ENCODE measurements at regions not wholly inside any gene's neighbourhood (a gene's known extent, or its start where the extent isn't known, plus 50 kb on each side); places are given as distances from the start of the nearest gene placed in this dataset.

DNA sequence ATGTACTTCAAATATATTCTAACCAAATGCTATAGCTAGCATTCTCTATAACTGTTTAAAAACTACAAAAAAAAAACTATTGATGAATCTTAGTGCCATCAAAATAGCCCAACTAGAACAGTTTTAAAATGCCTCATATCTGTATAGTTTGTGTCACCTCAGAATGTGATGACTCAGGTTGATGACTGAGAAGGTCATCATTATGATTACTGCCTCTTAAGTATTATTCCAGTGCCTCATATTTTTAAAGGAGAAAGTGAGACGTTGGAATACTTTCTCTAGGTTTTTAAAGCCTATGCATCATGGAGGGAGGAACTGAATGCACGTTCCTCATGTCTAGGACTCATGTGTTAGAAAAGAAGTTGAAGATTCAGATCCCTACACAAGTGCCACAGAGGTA is 88.2 kb downstream of the TMA16 start:
- no peak for DNase-seq (ENCODE audit: extremely low read depth, low read depth)

DNA sequence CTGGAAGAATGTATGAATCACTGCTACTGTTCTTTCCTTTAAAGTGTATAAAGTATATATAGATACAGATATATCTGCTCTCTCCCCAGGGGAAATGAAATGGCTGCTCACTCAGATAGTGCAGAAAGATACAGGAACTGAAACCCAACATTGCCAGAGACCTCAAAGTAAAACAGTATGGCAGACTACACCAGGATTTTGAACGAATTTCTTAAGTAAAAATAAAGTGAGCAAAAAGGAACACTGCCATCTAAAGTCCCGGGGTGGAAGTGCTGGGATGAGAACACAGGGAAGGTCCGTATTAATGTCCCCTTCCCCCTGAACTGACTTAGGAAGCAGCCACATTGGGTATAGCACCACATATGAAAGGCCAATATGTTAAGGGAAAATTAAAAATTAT is 93.4 kb downstream of the TMA16 start:
- no peak for DNase-seq (ENCODE audit: extremely low read depth, low read depth)

DNA sequence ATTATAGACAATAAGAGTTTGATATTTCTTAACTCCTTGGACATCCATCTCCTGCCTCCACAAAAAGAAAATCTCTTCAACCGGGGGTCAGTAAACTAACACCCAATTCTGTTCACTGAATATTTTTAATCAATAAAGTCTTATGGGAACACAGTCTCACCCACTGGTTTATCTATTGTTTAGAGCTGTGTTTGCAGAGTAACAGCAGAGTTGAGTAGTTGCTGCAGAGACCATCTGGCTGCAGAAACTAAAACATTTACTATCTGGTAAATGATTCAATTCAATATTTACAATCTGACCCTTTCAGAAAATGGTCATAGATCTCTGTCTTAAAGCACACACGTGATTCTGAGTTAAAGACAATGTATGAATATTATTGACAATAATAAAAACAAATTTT is 94.0 kb downstream of the TMA16 start:
- DNase-seq (ENCODE audit: extremely low read depth, low read depth), result no peak

DNA sequence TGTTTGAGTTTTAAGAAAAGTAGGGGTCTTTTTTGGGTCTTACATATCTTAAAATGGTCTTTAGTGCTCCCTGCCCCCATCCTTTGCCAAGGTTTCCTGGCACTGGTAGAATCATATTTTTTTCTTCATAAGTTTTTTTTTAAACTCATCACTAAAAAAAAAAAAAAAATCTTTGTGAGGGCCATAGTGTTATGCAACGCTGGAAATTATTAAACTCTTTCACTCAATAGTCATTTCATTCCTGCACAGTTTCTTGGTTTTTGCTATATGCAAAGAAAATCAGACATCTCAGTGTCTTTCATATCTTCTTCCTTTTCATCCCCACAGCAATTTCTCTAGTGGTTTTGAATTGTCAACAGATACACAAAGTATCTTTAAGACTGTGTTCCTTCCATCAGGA is 95.6 kb downstream of the TMA16 start:
- no peak for DNase-seq (ENCODE audit: extremely low read depth, low read depth)

DNA sequence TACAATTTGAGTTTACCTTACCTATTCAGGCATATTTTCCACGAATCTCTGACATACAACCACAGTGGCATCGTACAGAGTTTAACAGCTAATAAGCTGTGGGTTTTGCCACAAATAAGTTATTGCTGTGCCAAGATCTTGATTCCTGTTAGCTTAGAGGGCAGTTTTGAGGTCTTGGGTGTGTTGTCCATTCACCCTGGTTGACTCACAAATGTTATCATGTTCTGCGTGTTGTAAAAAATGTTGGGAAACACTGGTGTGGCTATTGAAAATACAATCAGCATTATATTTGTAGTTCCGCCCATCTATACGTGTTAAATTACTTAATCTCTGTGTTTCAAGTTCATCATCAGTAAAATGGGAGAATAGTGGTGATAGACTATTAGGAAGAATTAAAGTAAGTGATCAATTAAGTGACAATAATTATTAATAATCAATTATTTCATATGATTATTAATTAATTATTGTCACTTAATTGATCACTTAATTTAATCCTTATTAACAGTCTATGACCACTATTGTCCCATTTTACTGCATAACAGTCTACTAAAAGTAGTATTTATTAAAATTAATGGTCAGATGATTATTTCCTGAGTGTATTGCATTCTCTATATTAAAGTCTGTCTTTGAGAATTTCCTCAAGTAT is 96.3 kb downstream of the TMA16 start:
- no peak for DNase-seq (ENCODE audit: extremely low read depth, low read depth)

DNA sequence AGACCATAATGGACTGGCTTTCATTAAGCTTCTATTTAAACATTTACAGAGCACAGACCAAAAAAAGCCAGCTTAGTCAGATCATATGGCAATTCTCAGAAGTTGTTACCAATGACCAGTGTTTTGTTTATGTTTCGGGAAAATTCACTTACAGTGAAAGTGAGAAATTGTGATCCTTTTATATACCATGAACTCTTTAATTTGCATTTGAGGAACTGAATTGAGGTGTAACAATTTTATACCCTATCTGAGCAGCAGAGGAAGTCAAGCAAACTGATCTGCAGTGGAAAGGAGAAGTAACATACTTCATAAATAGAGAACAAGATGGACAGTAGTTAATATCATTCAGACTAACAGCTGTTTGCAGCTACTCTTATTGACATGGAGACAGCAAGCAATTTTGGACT is 97.1 kb downstream of the TMA16 start:
- no peak for DNase-seq (ENCODE audit: extremely low read depth, low read depth)

DNA sequence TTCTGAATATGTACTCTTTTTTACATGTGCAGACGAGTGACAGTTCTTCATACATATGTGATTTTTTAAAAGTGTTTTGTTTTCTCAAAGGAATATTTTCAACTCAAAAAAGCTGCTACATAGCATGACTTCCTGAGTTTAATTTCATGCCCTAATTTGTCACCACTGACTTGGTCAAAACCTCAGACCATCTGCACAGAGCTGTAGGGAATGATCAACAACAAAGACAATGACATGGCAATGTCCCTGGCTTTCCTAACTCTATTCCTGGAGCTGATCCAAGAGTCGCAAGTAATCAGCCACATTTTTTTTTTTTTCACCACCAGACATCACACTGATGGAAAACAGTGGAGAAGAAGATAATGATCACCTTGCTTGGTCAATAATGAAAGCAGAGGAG is 97.7 kb downstream of the TMA16 start:
- DNase-seq (ENCODE audit: extremely low read depth, low read depth), result no peak

DNA sequence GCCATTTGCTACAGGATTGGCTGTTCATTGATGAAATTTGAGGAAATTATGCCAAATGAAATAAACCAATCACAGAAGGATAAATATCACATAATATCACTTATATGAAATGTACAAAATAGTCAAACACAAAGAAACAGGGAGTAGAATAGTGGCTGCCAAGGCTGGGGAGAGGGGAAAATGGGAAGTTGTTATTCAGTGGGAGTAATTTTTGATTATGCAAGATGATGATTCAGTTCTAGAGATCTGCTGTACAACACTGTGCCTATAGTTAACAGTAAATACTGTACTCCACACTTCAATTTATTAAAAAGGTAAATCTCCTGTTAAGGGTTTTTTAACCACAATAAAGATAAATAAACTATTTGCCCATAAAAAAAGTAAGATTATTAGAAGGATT is 101.1 kb downstream of the TMA16 start:
- DNase-seq (ENCODE audit: extremely low read depth, low read depth), result no peak

DNA sequence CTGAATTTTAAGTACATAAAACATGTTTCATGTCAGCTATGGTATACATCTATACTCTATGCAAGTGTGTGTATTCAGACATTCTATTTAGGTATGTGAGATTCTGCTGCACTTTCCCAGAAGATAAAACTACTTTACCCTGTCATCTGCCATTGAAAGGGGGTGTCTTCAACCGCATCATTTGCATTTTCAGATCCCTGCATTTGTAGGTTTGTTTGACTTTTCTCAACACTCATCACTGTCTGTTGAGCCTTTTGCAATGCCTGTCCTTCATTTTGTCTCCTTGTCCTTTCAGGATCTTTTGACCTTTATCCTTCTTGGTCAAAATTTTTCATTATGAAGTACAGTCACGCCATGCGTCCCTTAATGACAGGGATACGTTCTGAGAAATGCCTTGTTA is 103.5 kb downstream of the TMA16 start:
- DNase-seq (ENCODE audit: extremely low read depth, low read depth), result no peak

DNA sequence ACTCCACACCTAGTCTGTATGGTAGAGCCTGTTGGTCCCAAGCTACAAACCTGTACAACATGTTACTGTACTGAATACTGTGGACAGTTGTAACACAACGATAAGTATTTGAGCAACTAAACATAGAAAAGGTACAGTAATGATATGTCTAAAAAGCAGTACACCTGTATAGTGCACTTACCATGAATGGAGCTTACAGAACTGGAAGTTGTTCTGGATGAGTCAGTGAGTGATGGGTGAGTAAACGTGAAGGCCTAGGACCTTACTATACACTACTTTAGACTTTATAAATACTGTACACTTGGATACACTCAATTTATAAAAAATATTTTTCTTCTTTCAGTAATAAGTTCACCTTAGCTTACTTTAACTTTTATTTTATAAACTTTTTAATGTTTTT is 104.0 kb downstream of the TMA16 start:
- DNase-seq (ENCODE audit: extremely low read depth, low read depth), result no peak

DNA sequence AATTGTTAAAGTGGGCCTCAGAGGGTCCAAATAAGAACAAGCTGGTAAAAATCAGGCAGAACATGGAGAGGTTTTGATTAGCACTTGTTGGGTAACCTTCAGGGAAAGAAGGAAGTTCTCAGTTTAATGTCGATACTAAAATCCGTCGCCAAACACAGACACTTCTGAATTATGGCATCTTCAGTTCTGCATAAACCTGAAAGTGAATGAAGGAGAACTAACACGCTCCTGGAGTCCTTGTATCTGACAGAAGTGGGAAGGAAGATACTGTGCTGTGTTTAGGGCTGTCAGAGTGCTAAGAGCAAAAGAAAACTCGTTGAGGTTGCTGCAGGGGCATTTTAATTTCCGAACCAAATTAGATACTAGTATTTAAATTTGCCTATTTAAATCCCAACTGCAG is 106.2 kb downstream of the TMA16 start:
- DNase-seq (ENCODE audit: extremely low read depth, low read depth), result no peak

DNA sequence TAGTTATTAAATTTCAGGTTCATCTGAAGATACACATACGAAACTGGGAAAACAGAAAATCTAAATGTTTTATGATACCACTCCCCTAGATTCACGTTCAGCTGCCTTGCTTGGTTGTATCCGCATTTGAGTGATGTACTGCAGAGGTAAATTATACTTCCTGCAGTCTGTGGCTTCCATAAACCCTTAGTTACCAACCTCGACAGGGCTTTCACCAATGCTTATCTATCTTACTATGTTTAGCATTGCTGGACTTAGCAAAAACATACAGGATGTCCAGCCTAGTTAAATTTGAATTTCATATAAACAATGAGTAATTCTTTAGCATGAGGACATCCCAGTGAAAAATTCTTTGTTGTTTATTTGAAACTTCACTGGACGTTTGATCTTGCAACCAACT is 108.8 kb downstream of the TMA16 start:
- DNase-seq (ENCODE audit: extremely low read depth, low read depth), result no peak

DNA sequence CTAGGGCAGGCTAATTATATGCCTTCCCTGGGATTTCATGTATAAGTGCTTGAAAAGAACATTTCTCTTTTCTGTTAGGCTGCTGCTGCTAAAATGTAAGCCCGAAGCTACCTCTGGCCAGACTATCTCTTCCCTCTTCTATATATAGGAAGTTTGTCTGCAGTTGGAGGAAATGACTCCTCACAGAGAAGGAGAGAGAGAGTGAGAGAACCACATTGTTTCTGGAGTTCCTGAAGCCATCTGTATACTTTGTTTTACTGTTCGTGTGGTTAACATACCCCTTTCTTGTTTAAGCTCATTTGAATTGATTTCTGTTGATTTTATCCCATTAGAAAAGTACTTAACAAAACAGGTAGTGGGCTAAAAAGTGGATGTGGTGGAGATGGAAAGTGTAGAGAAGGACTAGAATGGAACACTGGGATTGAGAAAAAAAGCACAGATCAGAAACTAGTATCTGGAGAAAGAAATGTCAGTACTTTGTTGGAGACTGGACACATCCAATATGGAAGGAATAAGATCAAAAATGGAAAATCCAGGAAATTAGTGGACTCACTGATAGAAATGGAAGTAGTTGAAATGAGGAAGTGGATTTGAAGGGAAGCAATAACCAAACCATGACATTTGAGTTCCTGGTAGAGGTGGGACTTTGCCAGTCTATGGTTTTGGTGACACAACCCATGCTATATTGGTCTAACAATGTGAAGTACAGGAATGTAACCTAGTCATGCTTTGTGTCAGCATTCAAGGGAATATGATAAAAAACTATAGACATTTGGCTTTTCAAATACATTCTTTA is 112.6 kb downstream of the TMA16 start:
- no peak for DNase-seq (ENCODE audit: extremely low read depth, low read depth)

DNA sequence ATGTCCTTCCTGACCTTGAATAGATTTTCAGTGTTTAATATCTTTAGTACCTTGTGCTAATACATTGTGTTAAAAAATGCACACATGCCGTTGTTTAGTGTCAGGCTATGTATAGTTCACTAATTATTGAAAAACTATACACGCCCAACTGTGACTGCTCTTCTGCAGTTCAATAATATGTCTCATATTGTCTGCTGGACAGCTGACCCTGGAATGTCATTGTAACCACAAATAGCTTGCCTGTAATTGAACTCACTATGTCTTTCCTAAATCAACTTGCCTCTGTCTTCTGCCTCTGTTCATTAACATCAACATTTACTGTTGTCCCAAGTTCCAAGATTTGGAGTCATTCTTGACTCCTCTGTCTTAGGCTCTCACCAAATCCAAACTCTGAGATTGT is 114.5 kb downstream of the TMA16 start:
- DNase-seq (ENCODE audit: extremely low read depth, low read depth), result no peak

DNA sequence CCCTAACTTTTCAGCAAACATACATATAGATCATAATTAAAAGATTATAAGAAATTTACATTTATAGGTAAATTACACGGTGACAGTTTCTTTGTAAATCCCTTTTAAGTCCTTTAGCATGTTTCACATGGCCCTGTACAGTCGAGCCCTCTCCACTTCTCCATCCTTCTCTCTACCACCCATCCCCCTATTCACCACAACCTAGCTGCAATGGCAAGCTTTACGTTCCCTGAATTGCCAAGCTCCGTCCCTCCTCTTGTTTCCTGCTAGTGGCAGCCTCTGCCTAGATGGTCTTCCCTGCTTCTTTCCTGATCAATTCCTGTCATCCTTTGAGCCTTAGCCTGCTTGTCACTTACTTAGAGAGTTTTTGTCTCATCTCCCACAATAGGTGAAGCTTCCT is 116.2 kb downstream of the TMA16 start:
- DNase-seq (ENCODE audit: extremely low read depth, low read depth), result no peak

DNA sequence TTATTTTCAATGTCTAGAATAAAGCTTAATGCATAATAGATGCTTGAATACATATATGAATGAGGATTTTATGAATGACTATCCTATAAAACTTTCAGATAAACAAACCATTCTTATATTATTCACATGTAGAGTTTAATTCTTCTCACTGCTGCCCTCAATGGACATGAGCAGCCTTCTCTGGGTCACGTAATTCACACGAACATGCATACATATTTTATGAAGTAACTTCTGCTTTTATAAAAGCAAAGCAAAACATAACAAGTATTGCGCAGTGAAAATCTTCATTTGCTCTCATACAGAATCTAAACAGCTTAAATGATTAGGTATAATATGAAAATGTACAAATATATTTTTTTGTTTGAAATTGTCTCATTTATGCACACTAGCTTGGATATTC is 116.7 kb downstream of the TMA16 start:
- DNase-seq (ENCODE audit: extremely low read depth, low read depth), result no peak

DNA sequence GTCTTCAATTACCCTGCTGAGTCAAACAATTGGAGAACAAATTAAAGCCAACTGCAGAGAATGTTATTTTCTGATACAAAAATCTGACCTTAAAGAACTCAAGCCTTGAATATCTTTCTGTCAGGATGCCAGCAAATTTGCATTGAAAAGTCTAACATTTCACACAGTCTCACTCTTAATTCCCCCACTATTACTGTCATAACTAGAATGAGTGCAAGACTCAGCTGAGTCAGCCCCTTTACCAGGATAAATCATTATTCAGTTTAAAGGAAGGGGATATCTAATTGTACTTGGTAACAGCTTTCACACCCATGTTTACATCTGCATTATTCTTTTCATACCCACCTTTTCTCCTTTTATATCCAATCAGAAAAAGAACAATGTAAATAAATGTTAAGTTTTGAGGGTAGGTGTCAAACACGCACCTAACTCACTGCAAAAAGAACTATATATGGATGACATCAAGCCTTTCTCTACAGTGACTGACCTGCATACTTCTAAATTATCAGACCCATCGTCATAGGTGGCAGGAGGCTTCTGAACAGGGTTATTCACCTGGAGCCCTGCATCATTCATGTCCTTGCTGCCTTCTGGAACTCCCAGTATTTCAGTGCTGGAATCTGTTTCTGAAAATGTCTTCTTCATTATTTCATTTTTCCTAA is 117.4 kb downstream of the TMA16 start:
- DNase-seq (ENCODE audit: extremely low read depth, low read depth), result no peak

DNA sequence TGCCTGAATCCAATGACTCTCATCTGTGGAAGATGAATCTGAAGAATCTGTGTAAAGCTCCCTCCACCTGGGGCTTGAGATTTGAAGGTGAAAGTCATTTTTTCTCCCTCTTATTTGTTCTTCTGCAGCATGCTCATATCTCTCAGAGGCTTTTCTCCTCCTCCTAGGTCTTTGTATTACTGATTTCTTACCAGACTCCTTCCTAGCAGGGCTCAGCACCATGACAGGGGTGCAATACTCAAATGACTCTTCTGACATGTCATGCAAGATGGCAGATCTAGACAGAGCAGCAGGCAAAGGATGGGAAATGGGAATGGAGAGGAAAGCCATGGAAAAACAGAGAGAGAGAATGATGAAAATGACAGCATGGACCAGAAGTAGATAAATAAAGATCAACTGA is 118.3 kb downstream of the TMA16 start:
- DNase-seq (ENCODE audit: extremely low read depth, low read depth), result no peak

DNA sequence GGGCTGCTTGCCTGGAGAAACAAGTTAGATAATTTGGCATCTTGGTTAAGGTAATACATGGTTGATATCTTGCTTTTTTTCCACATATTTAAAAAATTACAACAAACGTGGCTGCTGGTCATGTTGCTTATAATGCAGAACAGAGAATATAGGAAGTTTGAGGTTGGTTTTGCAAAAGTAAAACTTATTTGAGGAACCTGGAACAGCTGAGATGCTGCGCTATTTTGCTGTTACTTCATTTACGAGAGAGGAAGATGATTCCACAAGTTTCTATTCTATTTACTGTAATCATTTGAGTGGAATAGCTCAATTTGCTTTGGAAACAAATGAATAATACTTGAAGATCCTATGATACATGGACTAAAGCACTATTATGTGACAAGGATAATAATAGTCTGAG is 118.9 kb downstream of the TMA16 start:
- DNase-seq (ENCODE audit: extremely low read depth, low read depth), result no peak

DNA sequence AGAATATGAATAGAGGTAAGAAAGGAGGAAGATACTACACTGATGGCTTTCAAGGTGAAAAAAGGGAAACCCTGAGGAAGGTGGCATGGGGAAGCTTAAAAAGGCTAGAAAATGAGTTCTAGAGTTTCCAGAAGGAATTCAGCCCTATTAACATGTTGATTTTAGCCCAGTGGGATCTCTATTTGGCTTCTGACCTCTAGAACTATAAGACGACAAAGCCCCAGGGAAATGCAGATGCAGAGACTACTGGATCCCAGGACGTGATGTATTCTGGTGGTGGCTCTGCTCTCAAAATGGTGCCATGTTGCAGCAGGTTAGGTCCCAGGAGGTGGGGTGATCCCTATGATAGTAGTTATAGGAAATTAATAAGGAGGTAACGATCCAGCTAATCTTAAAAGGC is 120.4 kb downstream of the TMA16 start:
- no peak for DNase-seq (ENCODE audit: extremely low read depth, low read depth)

DNA sequence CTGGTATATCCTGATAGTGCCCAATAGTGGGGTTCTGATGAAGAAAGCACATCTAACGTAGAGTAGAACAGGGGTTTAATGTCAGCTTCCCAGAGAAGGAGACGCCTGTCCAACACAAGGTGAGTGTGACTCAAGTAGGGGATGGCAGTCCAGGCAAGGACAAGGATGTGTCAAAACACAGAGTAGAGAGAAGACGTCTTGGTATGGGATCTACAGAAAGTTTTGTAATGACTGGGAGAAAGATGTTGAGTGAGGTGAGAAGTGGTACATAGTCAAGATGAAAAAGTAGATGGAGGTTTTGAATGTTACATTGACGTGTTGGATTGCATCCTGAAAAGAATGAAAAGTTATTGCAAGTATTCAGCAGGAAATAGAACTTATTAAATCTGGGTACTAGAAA is 124.4 kb downstream of the TMA16 start:
- no peak for DNase-seq (ENCODE audit: extremely low read depth, low read depth)

DNA sequence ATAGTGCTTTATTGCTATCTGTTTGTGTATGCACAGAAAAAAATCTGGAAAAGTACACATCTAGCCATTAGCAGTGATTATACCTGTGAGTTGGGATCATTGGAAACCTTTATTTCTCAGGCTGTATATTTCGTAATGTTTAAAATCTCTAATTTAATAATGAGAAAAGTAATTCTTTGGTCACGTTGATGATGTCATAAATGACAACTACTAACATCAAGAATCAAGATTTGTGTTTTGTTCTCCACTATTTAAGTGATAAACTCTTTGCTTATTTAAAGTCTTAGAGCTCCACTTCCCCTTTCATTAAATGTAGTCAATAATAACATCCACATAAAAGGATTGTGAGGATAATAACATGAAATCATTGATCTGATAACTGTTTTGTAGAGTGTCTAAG is 126.2 kb downstream of the TMA16 start:
- no peak for DNase-seq (ENCODE audit: extremely low read depth, low read depth)

All from NCI-H460 (cell line).